ENCODE measurements at regions not wholly inside any gene's neighbourhood (a gene's known extent, or its start where the extent isn't known, plus 50 kb on each side); places are given as distances from the start of the nearest gene placed in this dataset.

DNA sequence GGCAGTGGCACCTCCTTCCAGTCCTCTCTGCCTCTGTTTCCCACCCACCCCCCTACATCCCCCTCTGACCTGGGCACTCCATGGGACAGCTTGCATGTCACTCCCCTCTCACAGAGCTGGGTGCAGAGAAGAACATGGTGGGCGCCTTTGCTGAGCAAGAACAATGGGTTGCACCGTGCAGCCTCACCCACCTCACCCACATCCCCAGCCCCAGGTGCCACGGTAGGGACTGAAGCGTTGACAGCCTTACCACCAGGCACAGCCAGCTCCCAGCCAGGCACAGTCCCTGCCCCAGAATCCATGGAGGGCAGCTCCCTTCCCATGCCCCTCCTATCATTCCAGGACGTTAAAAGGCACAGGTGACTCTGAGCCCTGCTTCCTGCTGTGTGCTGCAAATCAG is 93.1 kb upstream of the VSTM2B start (continued):
- TF ChIP-seq, protein P1, sequence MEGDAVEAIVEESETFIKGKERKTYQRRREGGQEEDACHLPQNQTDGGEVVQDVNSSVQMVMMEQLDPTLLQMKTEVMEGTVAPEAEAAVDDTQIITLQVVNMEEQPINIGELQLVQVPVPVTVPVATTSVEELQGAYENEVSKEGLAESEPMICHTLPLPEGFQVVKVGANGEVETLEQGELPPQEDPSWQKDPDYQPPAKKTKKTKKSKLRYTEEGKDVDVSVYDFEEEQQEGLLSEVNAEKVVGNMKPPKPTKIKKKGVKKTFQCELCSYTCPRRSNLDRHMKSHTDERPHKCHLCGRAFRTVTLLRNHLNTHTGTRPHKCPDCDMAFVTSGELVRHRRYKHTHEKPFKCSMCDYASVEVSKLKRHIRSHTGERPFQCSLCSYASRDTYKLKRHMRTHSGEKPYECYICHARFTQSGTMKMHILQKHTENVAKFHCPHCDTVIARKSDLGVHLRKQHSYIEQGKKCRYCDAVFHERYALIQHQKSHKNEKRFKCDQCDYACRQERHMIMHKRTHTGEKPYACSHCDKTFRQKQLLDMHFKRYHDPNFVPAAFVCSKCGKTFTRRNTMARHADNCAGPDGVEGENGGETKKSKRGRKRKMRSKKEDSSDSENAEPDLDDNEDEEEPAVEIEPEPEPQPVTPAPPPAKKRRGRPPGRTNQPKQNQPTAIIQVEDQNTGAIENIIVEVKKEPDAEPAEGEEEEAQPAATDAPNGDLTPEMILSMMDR (IDR thresholded peaks at IDR 0.05; ENCODE audit: control extremely low read depth in 1 of 3, insufficient read depth in 1 of 3, low read depth in 1 of 3, low read length in 3 of 3): no peak
- TF ChIP-seq KDM1A (IDR thresholded peaks at IDR 0.05; ENCODE audit: borderline replicate concordance, low read length): no peak
- TF ChIP-seq MAFK (IDR thresholded peaks at IDR 0.05; ENCODE audit: low read depth, low read length): no peak
- TF ChIP-seq, protein P2, sequence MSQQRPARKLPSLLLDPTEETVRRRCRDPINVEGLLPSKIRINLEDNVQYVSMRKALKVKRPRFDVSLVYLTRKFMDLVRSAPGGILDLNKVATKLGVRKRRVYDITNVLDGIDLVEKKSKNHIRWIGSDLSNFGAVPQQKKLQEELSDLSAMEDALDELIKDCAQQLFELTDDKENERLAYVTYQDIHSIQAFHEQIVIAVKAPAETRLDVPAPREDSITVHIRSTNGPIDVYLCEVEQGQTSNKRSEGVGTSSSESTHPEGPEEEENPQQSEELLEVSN (IDR thresholded peaks at IDR 0.05): no peak
- TF ChIP-seq NANOG (IDR thresholded peaks at IDR 0.05; ENCODE audit: insufficient read depth, low read depth, low read length, poor library complexity, severe bottlenecking): no peak
- TF ChIP-seq CREB1 (IDR thresholded peaks at IDR 0.05): no peak
